Subcutaneous abdominal adipose tissue (tissue), 5 donors: ENCODE measurements at regions not wholly inside any gene's neighbourhood (a gene's known extent, or its start where the extent isn't known, plus 50 kb on each side); places are given as distances from the start of the nearest gene placed in this dataset.
"Not testable (repeated sequence)": the region's sequence is repeated elsewhere in the genome, so short reads cannot be mapped to it uniquely, and the experiment has no call there.

Source experiments
- H3K27ac ChIP-seq: one replicate; pipeline ENCODE4 v1.7.0; 2013; ENCODE audit warnings: low read depth, mild to moderate bottlenecking, inconsistent platforms, low read length, moderate library complexity
- H3K27me3 ChIP-seq, 5 donors: one replicate each; pipeline ENCODE4 v1.7.0; 2013; ENCODE audit warnings: low read length in 5 of 5, inconsistent platforms in 1 of 5; ENCODE audit not compliant: control insufficient read depth in 5 of 5, insufficient read depth in 4 of 5
- H3K36me3 ChIP-seq, 5 donors: one replicate each; pipeline ENCODE4 v1.7.0; 2013; ENCODE audit warnings: low read length in 5 of 5; ENCODE audit not compliant: control insufficient read depth in 5 of 5, insufficient read depth in 5 of 5
- H3K4me1 ChIP-seq, 5 donors: one replicate each; pipeline ENCODE4 v1.7.0; 2013; ENCODE audit warnings: low read length in 5 of 5, mild to moderate bottlenecking in 3 of 5, moderate library complexity in 1 of 5; ENCODE audit not compliant: control insufficient read depth in 5 of 5, insufficient read depth in 5 of 5
- H3K4me3 ChIP-seq, 5 donors: one replicate each; pipeline ENCODE4 v1.7.0; 2013; ENCODE audit warnings: low read length in 5 of 5, low read depth in 1 of 5
- H3K9ac ChIP-seq, 5 donors: one replicate each; pipeline ENCODE4 v1.7.0; 2013; ENCODE audit warnings: low read length in 5 of 5, mild to moderate bottlenecking in 4 of 5, moderate library complexity in 3 of 5
- H3K9me3 ChIP-seq, 5 donors: one replicate each; pipeline ENCODE4 v1.7.0; 2013; ENCODE audit warnings: low read length in 5 of 5; ENCODE audit not compliant: control insufficient read depth in 5 of 5
- donor health status: healthy.
- donor health status: healthy.
- donor health status: healthy.
- donor health status: healthy.
- donor health status: healthy.

GRCh38 chr15:93734976-93735375 lies 496.4 kb upstream of the MCTP2 start:
- not testable (repeated sequence) for H3K27me3 ChIP-seq, H3K27ac ChIP-seq, H3K4me3 ChIP-seq, H3K9ac ChIP-seq, H3K4me1 ChIP-seq, H3K36me3 ChIP-seq
- H3K9me3 ChIP-seq = peaks cover 0 to 19% (median 6%) of the 10 kb centered on the region in 5 donors

DNA sequence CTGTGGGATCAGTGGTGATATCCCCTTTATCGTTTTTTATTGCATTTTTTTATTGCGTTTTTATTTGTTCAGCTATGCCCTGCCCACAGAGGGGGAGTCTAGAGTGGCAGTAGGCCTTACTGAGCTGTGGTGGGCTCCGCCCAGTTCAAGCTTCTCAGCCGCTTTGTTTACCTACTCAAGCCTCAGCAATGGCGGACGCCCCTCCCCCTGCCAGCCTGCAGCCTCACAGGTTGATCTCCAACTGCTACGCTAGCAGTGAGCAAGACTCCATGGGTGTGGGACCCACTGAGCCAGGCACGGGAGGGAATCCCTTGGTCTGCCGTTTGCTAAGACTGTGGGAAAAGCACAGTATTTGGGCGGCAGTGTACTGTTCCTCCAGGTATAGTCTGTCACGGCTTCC lies 500.6 kb upstream of the MCTP2 start:
- Histone ChIP-seq H3K36me3 (no peaks in the 10 kb centered on the region), H3K9me3 (peaks cover 0 to 13% (median 3%) of the 10 kb centered on the region in 5 donors), H3K9ac (no peak overlapping the region), H3K27ac (no peak overlapping the region), H3K4me1 (no peaks in the 10 kb centered on the region), H3K4me3 (no peak overlapping the region), H3K27me3 (no peaks in the 10 kb centered on the region)

- Histone ChIP-seq H3K27me3 (no peaks in the 10 kb centered on the region), H3K27ac (no peak overlapping the region), H3K9ac (no peak overlapping the region), H3K9me3 (no peaks in the 10 kb centered on the region), H3K36me3 (no peaks in the 10 kb centered on the region), H3K4me3 (no peak overlapping the region), H3K4me1 (no peaks in the 10 kb centered on the region)
These were observed 509.2 kb upstream of the MCTP2 start for GRCh38 chr15:93722165-93722564.

GRCh38 chr15:93720607-93721006 lies 510.8 kb upstream of the MCTP2 start:
- Histone ChIP-seq H3K27ac (no peak overlapping the region), H3K36me3 (no peaks in the 10 kb centered on the region), H3K4me1 (no peaks in the 10 kb centered on the region), H3K9me3 (no peaks in the 10 kb centered on the region), H3K4me3 (no peak overlapping the region), H3K9ac (no peak overlapping the region), H3K27me3 (no peaks in the 10 kb centered on the region)

GRCh38 chr15:93719921-93720351 lies 511.4 kb upstream of the MCTP2 start:
- Histone ChIP-seq H3K36me3 (no peaks in the 10 kb centered on the region), H3K9me3 (no peaks in the 10 kb centered on the region), H3K27me3 (no peaks in the 10 kb centered on the region), H3K4me1 (no peaks in the 10 kb centered on the region), H3K4me3 (no peak overlapping the region), H3K9ac (no peak overlapping the region), H3K27ac (no peak overlapping the region)

DNA sequence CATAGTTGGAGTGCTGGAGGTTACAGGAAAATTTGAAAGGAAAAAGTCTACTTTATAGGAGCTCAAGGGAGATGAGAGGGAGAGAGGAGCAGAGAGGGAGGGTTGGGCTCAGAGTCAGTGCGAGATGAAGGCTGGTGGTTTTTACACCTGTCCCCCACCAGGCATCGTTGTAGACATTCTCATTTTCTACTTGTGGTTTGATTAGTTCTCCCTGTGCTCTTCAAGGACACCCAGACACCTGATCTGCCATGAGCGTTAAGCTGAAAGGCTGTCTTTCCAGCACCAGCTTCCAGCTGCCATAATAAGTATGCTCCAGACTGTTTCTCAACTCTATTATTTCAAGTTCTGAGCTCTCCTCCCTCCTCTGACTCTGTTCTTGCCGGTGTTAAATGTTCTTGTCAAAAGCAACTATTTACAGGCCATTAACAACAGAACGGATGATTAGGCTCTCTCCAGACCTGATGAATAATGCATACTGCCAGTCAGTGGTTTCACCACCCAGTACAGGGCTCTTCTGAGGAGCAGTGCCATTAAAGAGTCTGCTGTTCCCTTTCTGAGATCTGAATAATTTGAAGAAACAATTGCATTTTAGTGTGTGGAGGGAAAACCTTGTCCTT lies 514.6 kb upstream of the MCTP2 start:
- Histone ChIP-seq H3K4me3 (no peak overlapping the region), H3K9me3 (no peaks in the 10 kb centered on the region), H3K9ac (no peak overlapping the region), H3K27me3 (no peaks in the 10 kb centered on the region), H3K4me1 (no peaks in the 10 kb centered on the region), H3K36me3 (no peaks in the 10 kb centered on the region), H3K27ac (no peak overlapping the region)

DNA sequence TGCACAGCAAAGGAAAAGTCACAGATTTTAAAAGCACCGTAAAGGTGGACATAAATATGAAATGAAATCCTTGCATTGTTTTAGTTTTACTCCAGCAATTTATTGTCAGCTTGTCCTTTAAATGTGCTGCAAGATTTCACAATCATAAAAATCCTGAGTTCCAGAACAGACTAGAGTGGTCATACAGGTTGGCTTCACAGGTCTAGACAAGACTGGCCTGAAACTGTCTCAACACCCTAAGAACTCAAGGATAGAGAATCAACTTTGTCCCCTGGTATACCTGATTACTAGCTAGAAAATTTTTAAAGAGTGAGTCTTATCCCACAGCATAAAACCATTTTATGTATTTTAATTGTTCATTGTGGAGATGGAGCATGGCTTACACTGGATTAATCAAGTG lies 521.7 kb upstream of the MCTP2 start:
- no peak overlapping the region for H3K4me3 ChIP-seq
- no peaks in the 10 kb centered on the region for H3K9me3 ChIP-seq
- no peaks in the 10 kb centered on the region for H3K36me3 ChIP-seq
- H3K27ac ChIP-seq = no peak overlapping the region
- no peaks in the 10 kb centered on the region for H3K4me1 ChIP-seq
- H3K9ac ChIP-seq = no peak overlapping the region
- no peaks in the 10 kb centered on the region for H3K27me3 ChIP-seq

DNA sequence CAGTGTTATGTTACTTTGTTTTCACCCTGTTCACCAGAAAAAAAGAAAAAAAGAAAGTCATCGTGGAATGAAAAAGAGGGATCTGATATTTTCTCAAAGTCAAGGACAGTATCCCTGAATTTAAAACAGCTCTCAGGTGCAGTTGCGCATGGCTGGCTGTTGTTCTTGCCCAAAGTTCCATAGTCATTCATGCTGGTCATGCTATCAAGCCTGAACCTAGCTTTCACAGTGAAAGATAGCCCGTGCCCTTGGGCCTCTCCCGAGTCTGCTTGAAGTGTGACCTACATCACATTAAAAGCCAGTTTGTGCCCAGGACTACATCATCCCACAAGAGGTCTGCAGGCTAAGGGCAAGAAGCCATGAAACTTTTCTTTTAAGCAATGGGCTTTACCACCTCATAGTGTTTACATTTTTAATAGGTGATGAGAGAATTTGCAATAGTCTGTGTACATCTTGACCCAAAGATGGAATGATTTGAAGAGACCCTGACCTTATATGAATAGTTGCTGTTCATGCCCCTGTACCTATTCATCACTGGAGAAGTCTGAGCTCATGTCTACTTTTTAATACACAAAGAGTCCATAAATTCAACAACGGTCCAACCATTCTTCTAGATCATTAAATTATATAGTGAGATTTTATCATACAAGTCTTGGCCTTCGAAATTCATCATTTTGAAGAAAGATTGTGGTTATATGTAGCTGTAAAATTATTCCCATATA lies 522.5 kb upstream of the MCTP2 start:
- Histone ChIP-seq H3K9ac (no peak overlapping the region), H3K27me3 (no peaks in the 10 kb centered on the region), H3K36me3 (no peaks in the 10 kb centered on the region), H3K4me1 (no peaks in the 10 kb centered on the region), H3K4me3 (no peak overlapping the region), H3K27ac (no peak overlapping the region), H3K9me3 (no peaks in the 10 kb centered on the region)

- Histone ChIP-seq H3K27me3 (no peaks in the 10 kb centered on the region), H3K36me3 (no peaks in the 10 kb centered on the region), H3K9ac (no peak overlapping the region), H3K4me3 (no peak overlapping the region), H3K27ac (no peak overlapping the region), H3K4me1 (no peaks in the 10 kb centered on the region), H3K9me3 (no peaks in the 10 kb centered on the region)
These were observed 523.6 kb upstream of the MCTP2 start for GRCh38 chr15:93707751-93708150.

DNA sequence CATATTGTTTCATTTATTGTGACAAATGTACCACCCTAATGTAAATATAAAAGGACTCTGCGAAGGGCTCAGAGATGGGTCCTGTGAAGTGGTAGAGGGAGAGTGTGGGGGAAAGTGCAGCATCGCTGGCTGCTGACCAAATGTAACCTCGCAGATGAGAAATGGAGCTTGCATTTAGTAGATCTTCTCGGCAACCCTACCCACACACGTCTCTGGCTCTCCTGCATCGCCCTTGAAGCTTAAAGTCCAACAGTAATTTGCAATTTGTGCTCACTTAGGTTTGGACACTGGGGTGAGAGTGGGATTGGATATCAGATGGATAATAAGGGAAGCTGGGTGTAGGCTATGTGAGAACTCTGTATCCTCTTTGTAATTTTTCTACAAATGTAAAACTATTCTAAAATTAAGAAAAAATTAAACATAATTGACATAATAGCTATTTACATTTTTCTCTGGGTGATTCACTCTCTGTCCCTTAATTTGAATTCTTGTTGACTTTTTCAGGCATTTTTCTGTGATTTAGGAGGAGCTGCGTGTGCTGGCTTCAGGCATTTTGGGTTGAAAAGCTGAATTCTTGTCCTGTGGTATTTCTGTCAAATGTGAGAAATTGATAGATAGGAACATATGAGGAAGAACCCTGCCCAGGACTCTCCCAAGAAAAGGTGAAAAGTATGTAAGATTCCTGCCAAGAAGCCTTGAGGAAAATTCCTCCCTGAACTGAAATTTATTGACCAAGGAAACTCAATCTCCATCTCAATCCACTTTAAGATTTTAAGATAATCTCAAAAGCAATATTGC lies 524.7 kb upstream of the MCTP2 start:
- no peak overlapping the region for H3K4me3 ChIP-seq
- no peaks in the 10 kb centered on the region for H3K4me1 ChIP-seq
- no peak overlapping the region for H3K9ac ChIP-seq
- no peaks in the 10 kb centered on the region for H3K27me3 ChIP-seq
- no peaks in the 10 kb centered on the region for H3K9me3 ChIP-seq
- H3K36me3 ChIP-seq = no peaks in the 10 kb centered on the region
- H3K27ac ChIP-seq = no peak overlapping the region
